ENCODE measurements at regions not wholly inside any gene's neighbourhood (a gene's known extent, or its start where the extent isn't known, plus 50 kb on each side); places are given as distances from the start of the nearest gene placed in this dataset.
"Not testable (repeated sequence)": the region's sequence is repeated elsewhere in the genome, so short reads cannot be mapped to it uniquely, and the experiment has no call there.

GRCh38 chr5:21483790-21484497, 1369.2 kb downstream of the CDH12 start:
- TF ChIP-seq CTCF, POLR2AphosphoS5 (IDR thresholded peaks at IDR 0.05): not testable (repeated sequence)

Measured in suprapubic skin (tissue), 3 donors.